ENCODE measurements at regions not wholly inside any gene's neighbourhood (a gene's known extent, or its start where the extent isn't known, plus 50 kb on each side); places are given as distances from the start of the nearest gene placed in this dataset.

DNA sequence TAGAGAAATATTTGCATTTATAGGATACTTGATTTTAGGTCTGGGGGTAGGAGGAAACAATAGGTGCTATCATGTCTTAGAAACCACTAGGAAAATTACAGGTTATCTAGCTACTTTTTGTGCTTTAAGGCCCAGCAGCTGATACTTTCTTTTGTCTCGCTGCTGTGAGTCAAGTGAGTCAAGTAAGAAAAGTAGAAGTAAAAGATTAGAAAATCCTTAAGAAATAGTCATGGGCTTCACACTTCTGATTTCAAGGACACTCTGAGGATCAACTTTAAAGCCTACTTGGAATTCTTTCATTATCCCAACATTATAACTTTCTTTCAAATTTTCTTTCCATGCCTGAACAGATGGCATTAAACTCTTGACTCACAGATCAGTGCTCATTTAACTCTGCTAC lies 95.2 kb upstream of the RBMS3 start:
- no peak for DNase-seq (ENCODE audit: low spot score)

- DNase-seq (ENCODE audit: low spot score) = no peak
Measured at GRCh38 chr3:29186131-29186599, 94.7 kb upstream of the RBMS3 start.

DNA sequence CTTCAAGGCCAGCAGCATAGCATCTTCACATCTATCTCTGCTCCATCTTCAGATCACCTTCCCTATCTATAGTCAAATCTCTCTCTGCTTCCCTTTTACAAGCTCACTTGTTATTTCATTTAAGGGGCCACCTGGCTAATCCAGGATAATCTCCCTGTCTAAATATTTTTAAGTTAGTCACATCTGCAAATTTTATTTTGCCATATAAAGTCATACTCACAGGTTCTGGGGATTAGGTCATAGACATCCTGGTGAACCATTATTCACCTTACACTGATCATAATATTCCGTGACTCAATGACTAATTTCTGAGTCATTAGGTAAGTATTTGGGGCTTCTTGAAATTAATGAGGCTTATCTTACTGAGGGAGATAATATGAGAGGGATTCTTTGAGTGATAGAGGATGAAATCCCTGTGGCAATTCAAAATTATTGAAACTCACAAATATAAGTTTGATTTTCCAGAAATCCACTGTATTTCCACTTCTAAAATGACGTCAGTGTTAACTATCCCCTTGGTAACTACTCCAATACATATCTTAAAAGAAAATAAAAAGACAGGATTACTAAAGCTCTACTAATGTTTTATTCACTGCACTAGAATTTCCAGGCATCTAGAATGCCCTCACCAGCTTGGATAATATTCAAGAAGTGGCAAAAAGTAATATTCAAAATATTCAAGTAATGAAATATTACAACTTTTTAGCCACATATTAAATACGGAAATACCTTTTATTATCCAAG lies 93.7 kb upstream of the RBMS3 start:
- no peak for DNase-seq (ENCODE audit: low spot score)

DNA sequence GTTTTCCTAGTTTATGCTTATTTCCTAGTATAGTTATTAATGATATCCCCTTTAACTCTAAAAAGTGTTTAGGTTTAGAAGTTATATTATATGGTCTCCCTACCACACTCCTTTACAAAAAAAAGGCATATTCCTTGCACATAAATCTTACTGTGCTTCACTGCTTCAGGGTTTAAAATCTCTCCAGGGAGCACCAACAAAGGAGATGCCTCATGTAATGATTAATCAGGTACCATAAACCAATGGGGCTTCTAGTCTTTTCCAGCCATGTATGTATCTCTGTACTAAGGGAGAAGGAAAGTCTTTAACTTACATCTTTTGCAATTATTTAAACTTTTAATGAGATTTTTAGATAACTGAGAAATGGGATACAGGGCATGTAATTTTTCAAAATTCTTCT lies 91.5 kb upstream of the RBMS3 start:
- DNase-seq (ENCODE audit: low spot score) = no peak

GRCh38 chr3:29194139-29194538 lies 86.7 kb upstream of the RBMS3 start:
- DNase-seq (ENCODE audit: low spot score) = no peak

DNA sequence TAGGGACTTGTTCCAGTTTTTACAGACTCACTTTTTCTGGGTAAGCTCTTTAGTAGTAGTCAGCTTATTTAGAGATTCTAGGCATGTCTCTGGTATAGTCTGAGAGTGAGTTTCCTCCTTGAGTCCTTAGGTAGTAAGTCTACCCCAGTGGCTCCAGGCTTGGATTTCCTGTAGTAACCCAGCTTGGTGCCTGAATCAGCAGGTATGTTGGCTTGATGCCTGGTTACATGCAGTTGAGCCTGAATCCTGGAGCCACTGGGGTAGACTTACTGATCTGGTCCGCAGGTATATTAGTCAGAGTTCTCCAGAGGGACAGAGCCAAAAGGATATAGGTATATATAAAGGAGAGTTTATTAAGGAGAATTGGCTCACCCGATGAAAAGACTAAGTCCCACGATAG lies 85.8 kb upstream of the RBMS3 start:
- no peak for DNase-seq (ENCODE audit: low spot score)

- no peak for DNase-seq (ENCODE audit: low spot score)
Measured at GRCh38 chr3:29201604-29202003, 79.3 kb upstream of the RBMS3 start.

DNA sequence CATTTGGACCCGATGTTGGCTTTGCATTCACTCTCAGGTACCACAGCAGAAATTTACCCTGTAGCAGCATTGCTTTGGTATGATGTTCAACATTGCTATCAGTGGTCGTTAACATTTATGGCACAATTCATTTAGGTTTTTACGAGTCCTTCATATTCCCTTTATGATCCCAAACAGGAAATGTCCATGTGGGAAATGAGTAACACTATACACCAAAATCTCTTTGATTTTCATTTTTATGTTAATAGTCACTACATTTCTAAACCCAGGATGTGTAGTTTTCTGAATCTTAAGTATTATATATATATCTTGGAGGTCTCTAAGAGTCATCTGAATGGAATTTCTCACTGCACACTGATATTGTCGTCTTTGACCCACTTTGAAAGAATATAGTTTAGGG lies 78.5 kb upstream of the RBMS3 start:
- DNase-seq (ENCODE audit: low spot score) = no peak

- no peak for DNase-seq (ENCODE audit: low spot score)
Measured at GRCh38 chr3:29203851-29204250, 77.0 kb upstream of the RBMS3 start.

DNA sequence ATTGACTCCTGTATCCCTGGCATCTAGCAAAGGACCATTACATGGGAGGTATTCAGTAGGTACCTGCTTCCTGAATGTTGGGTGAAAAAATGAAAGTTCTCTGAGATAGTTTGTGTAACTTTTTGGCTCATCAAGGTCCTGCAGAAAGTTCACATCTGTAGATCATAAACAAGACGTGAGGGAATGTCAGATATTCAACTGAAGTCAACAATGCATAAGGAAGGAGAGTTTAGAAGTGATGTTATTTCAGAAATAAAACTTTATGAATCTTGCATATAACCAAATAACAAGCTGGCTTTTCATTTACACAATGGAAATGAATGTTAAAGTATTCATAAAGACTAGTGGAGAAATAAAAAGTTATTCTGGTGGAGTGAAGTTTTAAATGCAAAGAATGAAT lies 73.4 kb upstream of the RBMS3 start:
- no peak for DNase-seq (ENCODE audit: low spot score)

DNA sequence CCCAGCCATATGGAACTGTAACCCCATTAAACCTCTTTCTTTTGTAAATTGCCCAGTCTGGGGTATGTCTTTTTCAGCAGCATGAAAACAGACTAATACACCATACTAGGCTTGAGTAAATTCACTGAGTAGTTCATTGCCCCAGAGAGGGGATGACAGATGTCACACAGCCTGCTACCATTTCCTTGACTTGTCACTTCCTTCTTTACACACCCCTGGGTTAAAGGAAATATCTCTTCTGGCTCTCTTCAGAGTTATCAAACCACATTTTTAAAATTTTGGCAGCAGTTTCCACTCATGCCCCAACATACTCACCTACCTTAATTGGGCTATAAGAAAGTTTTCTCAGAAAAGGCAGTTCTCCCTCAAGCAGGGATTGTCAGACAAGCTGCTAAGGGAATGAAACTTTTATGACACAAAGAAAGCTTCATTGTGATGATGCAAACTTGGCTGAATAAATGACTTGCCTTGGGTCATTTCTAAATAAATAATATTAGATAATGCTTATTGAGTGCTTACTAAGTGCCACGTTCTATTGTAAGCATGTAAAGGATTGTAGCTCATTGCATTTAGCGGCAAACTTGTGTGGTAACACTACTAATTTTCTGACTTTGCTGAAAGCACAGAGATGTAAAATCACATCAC lies 68.0 kb upstream of the RBMS3 start:
- DNase-seq (ENCODE audit: low spot score) = no peak

DNA sequence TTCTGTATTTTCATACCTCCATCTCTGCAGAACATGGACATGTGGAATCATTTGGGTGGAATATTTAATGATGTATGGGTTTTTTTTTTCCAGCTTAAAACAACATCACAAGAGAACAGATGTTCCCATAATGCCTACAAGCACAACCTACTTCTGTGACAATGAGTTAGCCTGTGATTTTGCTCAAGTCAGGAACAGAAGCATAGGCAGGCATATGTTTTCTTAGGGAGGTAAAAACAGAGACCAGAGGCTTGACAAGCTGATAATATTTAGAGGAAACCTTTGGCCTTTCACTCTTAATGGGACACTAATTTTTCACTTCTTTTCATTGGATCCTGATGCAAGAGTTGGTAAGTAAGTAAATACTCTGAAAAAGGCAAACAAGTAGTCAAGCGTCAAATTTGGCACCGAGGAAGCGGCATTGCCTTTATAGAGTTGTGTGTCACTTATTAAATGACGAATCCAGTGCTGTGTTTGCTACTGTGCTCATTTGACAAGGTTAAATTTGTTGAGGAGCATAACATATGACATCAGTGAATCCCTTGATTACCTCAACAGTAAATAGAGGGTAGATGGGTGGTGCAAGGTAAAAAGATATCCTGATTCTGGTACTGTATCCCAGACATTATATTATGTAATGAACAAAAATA lies 66.7 kb upstream of the RBMS3 start:
- DNase-seq (ENCODE audit: low spot score) = no peak

DNA sequence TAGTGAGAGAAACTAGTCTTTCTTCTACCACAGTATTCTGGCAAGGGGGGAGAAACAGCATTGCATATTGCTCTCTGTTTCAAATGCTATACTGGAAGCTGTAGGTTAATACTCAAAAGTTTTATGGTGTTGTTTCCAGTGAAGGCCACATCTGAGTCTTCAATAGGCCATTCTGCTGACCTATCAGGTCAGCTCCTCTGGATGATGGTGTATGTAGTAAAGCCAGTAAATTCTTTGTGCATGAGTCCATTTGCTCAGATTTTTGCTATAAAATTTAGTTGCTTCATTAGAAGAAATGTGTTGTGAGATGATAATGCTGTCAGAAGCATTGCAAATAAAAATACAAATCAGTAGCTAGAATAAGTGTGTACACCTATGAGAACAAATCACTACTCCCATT lies 64.9 kb upstream of the RBMS3 start:
- no peak for DNase-seq (ENCODE audit: low spot score)

GRCh38 chr3:29226706-29227105 lies 54.2 kb upstream of the RBMS3 start:
- no peak for DNase-seq (ENCODE audit: low spot score)

GRCh38 chr3:29227307-29227706 lies 53.6 kb upstream of the RBMS3 start:
- no peak for DNase-seq (ENCODE audit: low spot score)
